H9 (cell line): ENCODE measurements at regions not wholly inside any gene's neighbourhood (a gene's known extent, or its start where the extent isn't known, plus 50 kb on each side); places are given as distances from the start of the nearest gene placed in this dataset.

ENCODE experiments used
- DNase-seq: peaks from one replicate; pipeline ENCODE4 v3.0.0-alpha.2; 2017
- H2AFZ ChIP-seq: one replicate; pipeline ENCODE4 v1.6.1; 2013; ENCODE audit warnings: mild to moderate bottlenecking, low read length, control low read depth, moderate library complexity
- H2AK5ac ChIP-seq: 2 replicates; pipeline ENCODE4 v1.6.1; 2013; ENCODE audit warnings: low read length, control low read depth, mixed read lengths; ENCODE audit not compliant: insufficient read length
- H2BK120ac ChIP-seq: one replicate; pipeline ENCODE4 v1.6.1; 2013; ENCODE audit warnings: low read depth, mild to moderate bottlenecking, low read length, control low read depth, inconsistent platforms; ENCODE audit not compliant: poor library complexity, severe bottlenecking
- H2BK12ac ChIP-seq: 2 replicates; pipeline ENCODE4 v1.6.1; 2013; ENCODE audit warnings: low read length, control low read depth, mixed read lengths, low read depth; ENCODE audit not compliant: insufficient read length
- H2BK15ac ChIP-seq: 2 replicates; pipeline ENCODE4 v1.6.1; 2013; ENCODE audit warnings: low read depth, low read length, control low read depth
- H2BK20ac ChIP-seq: one replicate; pipeline ENCODE4 v1.6.1; 2013; ENCODE audit warnings: low read depth, mild to moderate bottlenecking, low read length, control low read depth, inconsistent platforms; ENCODE audit not compliant: poor library complexity, severe bottlenecking
- H2BK5ac ChIP-seq: 2 replicates; pipeline ENCODE4 v1.6.1; 2013; ENCODE audit warnings: low read length, control low read depth, mixed read lengths; ENCODE audit not compliant: insufficient read length
- H3K14ac ChIP-seq: 2 replicates; pipeline ENCODE4 v1.6.1; 2013; ENCODE audit warnings: low read length, control low read depth; ENCODE audit not compliant: insufficient read depth
- H3K18ac ChIP-seq: 2 replicates; pipeline ENCODE4 v1.6.1; 2013; ENCODE audit warnings: low read depth, mild to moderate bottlenecking, mixed read lengths, low read length, control low read depth; ENCODE audit not compliant: insufficient read length
- H3K23ac ChIP-seq: 2 replicates; pipeline ENCODE4 v1.6.1; 2013; ENCODE audit warnings: low read length, control low read depth, mixed read lengths, low read depth; ENCODE audit not compliant: insufficient read length
- H3K23me2 ChIP-seq: 2 replicates; pipeline ENCODE4 v1.6.1; 2013; ENCODE audit warnings: low read depth, mild to moderate bottlenecking, mixed read lengths, low read length, control low read depth; ENCODE audit not compliant: insufficient read length, poor library complexity, severe bottlenecking
- H3K27ac ChIP-seq: 2 replicates; pipeline ENCODE4 v1.5.1; 2013; ENCODE audit warnings: low read length, control low read depth, mixed read lengths, low read depth; ENCODE audit not compliant: insufficient read length
- H3K27me3 ChIP-seq: 2 replicates; pipeline ENCODE4 v1.6.1; 2013; ENCODE audit warnings: low read length, control low read depth, inconsistent platforms; ENCODE audit not compliant: insufficient read depth
- H3K4ac ChIP-seq: 2 replicates; pipeline ENCODE4 v1.6.1; 2013; ENCODE audit warnings: low read depth, mild to moderate bottlenecking, control low read depth, inconsistent platforms, low read length, moderate library complexity
- H3K4me1 ChIP-seq: 2 replicates; pipeline ENCODE4 v1.6.1; 2013; ENCODE audit warnings: low read length, control low read depth, inconsistent platforms; ENCODE audit not compliant: insufficient read depth
- H3K4me2 ChIP-seq: 2 replicates; pipeline ENCODE4 v1.6.1; 2013; ENCODE audit warnings: low read length, control low read depth, mixed read lengths; ENCODE audit not compliant: insufficient read length, insufficient read depth
- H3K56ac ChIP-seq: 2 replicates; pipeline ENCODE4 v1.6.1; 2013; ENCODE audit warnings: low read depth, mild to moderate bottlenecking, mixed read lengths, low read length, control low read depth; ENCODE audit not compliant: insufficient read length
- H3K79me1 ChIP-seq: 2 replicates; pipeline ENCODE4 v1.6.1; 2013; ENCODE audit warnings: low read depth, mild to moderate bottlenecking, moderate library complexity, low read length, control low read depth, inconsistent platforms; ENCODE audit not compliant: insufficient read depth, poor library complexity, severe bottlenecking
- H3K79me2 ChIP-seq: 2 replicates; pipeline ENCODE4 v1.6.1; 2013; ENCODE audit warnings: low read length, control low read depth, inconsistent platforms; ENCODE audit not compliant: insufficient read depth
- H3K9ac ChIP-seq: 2 replicates; pipeline ENCODE4 v1.6.1; 2013; ENCODE audit warnings: low read length, control low read depth, mixed read lengths; ENCODE audit not compliant: insufficient read length; ENCODE audit errors: extremely low read depth
- H3K9me3 ChIP-seq: one replicate; pipeline ENCODE4 v1.6.1; 2013; ENCODE audit warnings: low read depth, low read length, inconsistent platforms; ENCODE audit not compliant: control insufficient read depth
- H3T11ph ChIP-seq: one replicate; pipeline ENCODE4 v1.6.1; 2013; ENCODE audit warnings: mild to moderate bottlenecking, low read length, control low read depth, inconsistent platforms
- H4K20me1 ChIP-seq: one replicate; pipeline ENCODE4 v1.6.1; 2013; ENCODE audit not compliant: control insufficient read depth, insufficient read length, insufficient read depth
- H4K5ac ChIP-seq: 2 replicates; pipeline ENCODE4 v1.6.1; 2013; ENCODE audit warnings: low read depth, mild to moderate bottlenecking, mixed read lengths, low read length, control low read depth; ENCODE audit not compliant: insufficient read length
- H4K8ac ChIP-seq: replicated peaks from 2 replicates; pipeline ENCODE4 v1.6.1; 2013; ENCODE audit warnings: low read length, control low read depth, mixed read lengths, low read depth; ENCODE audit not compliant: insufficient read length
- H4K91ac ChIP-seq: 2 replicates; pipeline ENCODE4 v1.6.1; 2013; ENCODE audit warnings: low read depth, mild to moderate bottlenecking, moderate library complexity, mixed read lengths, low read length, control low read depth; ENCODE audit not compliant: insufficient read length
- H3K27ac Mint-ChIP-seq, 3 experiments: 2 replicates in 2 of 3; 3 replicates in 1 of 3; pipeline ENCODE4 v1.8.0; 2020 to 2021; ENCODE audit warnings: mixed read lengths in 3 of 3, mild to moderate bottlenecking in 1 of 3, moderate library complexity in 1 of 3
- H3K27me3 Mint-ChIP-seq: 2 replicates; pipeline ENCODE4 v1.8.0; 2021; ENCODE audit warnings: low read depth, mild to moderate bottlenecking, moderate library complexity, mixed read lengths
- H3K36me3 Mint-ChIP-seq, 3 experiments: 2 replicates in 2 of 3; 3 replicates in 1 of 3; pipeline ENCODE4 v1.8.0; 2020 to 2021; ENCODE audit warnings: low read depth in 3 of 3, mixed read lengths in 3 of 3; ENCODE audit not compliant: insufficient read depth in 1 of 3
- H3K4me1 Mint-ChIP-seq, 2 experiments: 2 replicates each; pipeline ENCODE4 v1.8.0; 2020; ENCODE audit warnings: mixed read lengths in 2 of 2
- H3K4me3 Mint-ChIP-seq, 2 experiments: 2 replicates in 1 of 2; 3 replicates in 1 of 2; pipeline ENCODE4 v1.8.0; 2020 to 2021; ENCODE audit warnings: mild to moderate bottlenecking in 2 of 2, mixed read lengths in 2 of 2, moderate library complexity in 1 of 2
- H3K9me3 Mint-ChIP-seq, 2 experiments: 2 replicates in 1 of 2; 3 replicates in 1 of 2; pipeline ENCODE4 v1.8.0; 2020; ENCODE audit warnings: mild to moderate bottlenecking in 2 of 2, mixed read lengths in 2 of 2, moderate library complexity in 1 of 2
- WGBS: extraction: QIAGEN DNeasy Blood & Tissue Kit; methylation state at CpG from one replicate; pipeline ENCODE4 v1.1.7; 2013; ENCODE audit warnings: missing lambda C conversion rate, low lambda C conversion rate, mixed read lengths; ENCODE audit not compliant: insufficient read length; ENCODE audit errors: extremely low coverage; 5-methylcytosine and 5-hydroxymethylcytosine counted together
- TF ChIP-seq, protein P1 (sequence below): fragments of 200-600 bp; sonication (generic); conservative IDR thresholded peaks from 3 replicates; pipeline ENCODE4 v1.8.0; 2021; ENCODE audit warnings: antibody characterized with exemption, mild to moderate bottlenecking

DNA sequence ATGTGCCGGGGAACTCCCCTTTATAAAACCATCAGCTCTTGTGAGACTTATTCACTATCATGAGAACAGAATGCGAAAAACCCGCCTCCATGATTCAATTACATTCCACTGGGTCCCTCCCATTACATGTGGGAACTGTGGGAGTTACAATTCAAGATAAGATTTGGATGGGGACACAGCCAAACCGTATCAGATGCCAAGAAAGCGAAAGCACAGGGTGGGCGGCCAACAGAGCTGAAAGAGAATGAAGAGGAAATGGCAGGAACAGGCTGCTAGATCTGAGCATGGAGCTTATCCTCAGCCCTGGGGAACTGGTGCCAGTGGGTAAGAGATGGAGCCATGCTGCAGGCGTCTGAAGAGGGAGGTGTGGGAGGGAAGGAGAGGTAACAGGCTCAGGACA, 117.7 kb upstream of the PNPLA4 start:
- no peak overlapping the region for H2BK12ac ChIP-seq
- H3T11ph ChIP-seq: no peak overlapping the region
- Mint-ChIP-seq H3K36me3 (no peaks in the 10 kb centered on the region), H3K27ac (no peak overlapping the region), H3K4me1 (no peaks in the 10 kb centered on the region), H3K9me3 (no peaks in the 10 kb centered on the region), H3K4me3 (no peak overlapping the region), H3K27me3 (no peaks in the 10 kb centered on the region)
- H2BK120ac ChIP-seq: no peak overlapping the region
- no peak overlapping the region for H2AK5ac ChIP-seq
- no peak overlapping the region for H3K4ac ChIP-seq
- no peak overlapping the region for H3K4me2 ChIP-seq
- no peak overlapping the region for H4K8ac ChIP-seq
- no peaks in the 10 kb centered on the region for H3K4me1 ChIP-seq
- H3K79me1 ChIP-seq: no peaks in the 10 kb centered on the region
- no peaks in the 10 kb centered on the region for H4K20me1 ChIP-seq
- no peak overlapping the region for H3K18ac ChIP-seq
- 0 out of 2 replicates have a peak overlapping the region, but pooled peaks have one; percentile 45 for H3K14ac ChIP-seq
- H2BK20ac ChIP-seq: no peak overlapping the region
- no CpG with 5 or more reads among the region's 7 CpGs for WGBS
- no peak overlapping the region for H2AFZ ChIP-seq
- H3K23me2 ChIP-seq: no peaks in the 10 kb centered on the region
- H3K9ac ChIP-seq: no peak overlapping the region
- TF ChIP-seq, protein P1, sequence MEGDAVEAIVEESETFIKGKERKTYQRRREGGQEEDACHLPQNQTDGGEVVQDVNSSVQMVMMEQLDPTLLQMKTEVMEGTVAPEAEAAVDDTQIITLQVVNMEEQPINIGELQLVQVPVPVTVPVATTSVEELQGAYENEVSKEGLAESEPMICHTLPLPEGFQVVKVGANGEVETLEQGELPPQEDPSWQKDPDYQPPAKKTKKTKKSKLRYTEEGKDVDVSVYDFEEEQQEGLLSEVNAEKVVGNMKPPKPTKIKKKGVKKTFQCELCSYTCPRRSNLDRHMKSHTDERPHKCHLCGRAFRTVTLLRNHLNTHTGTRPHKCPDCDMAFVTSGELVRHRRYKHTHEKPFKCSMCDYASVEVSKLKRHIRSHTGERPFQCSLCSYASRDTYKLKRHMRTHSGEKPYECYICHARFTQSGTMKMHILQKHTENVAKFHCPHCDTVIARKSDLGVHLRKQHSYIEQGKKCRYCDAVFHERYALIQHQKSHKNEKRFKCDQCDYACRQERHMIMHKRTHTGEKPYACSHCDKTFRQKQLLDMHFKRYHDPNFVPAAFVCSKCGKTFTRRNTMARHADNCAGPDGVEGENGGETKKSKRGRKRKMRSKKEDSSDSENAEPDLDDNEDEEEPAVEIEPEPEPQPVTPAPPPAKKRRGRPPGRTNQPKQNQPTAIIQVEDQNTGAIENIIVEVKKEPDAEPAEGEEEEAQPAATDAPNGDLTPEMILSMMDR: no peak
- no peak overlapping the region for H3K27ac ChIP-seq
- H3K9me3 ChIP-seq: no peaks in the 10 kb centered on the region
- no peaks in the 10 kb centered on the region for H3K79me2 ChIP-seq
- no peak overlapping the region for H3K23ac ChIP-seq
- H3K27me3 ChIP-seq: no peaks in the 10 kb centered on the region
- no peak overlapping the region for H2BK15ac ChIP-seq
- H4K5ac ChIP-seq: no peak overlapping the region
- H4K91ac ChIP-seq: no peak overlapping the region
- no peak overlapping the region for H2BK5ac ChIP-seq
- no peak for DNase-seq
- H3K56ac ChIP-seq: no peak overlapping the region
